ENCODE measurements at regions not wholly inside any gene's neighbourhood (a gene's known extent, or its start where the extent isn't known, plus 50 kb on each side); places are given as distances from the start of the nearest gene placed in this dataset.

DNA sequence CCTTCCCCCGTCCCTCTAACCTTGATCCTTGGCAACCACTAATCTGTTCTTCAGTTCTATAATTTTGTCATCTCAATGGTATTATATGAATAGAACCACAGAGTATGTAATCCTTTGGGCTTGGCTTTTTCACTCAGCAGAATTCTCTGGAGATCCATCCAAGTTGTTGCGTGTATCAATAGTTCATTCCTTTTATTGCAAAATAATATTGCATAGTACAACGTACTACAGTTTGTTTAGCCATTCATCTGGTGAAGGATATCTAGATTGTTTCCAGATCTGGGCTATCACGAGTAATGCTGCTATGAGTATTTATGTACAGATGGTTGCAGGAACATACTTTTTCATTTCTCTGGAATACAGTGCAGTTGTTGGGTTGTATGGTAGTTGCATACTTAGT is 76.2 kb downstream of the PLXNA1 start (continued):
- TF ChIP-seq, protein P1, sequence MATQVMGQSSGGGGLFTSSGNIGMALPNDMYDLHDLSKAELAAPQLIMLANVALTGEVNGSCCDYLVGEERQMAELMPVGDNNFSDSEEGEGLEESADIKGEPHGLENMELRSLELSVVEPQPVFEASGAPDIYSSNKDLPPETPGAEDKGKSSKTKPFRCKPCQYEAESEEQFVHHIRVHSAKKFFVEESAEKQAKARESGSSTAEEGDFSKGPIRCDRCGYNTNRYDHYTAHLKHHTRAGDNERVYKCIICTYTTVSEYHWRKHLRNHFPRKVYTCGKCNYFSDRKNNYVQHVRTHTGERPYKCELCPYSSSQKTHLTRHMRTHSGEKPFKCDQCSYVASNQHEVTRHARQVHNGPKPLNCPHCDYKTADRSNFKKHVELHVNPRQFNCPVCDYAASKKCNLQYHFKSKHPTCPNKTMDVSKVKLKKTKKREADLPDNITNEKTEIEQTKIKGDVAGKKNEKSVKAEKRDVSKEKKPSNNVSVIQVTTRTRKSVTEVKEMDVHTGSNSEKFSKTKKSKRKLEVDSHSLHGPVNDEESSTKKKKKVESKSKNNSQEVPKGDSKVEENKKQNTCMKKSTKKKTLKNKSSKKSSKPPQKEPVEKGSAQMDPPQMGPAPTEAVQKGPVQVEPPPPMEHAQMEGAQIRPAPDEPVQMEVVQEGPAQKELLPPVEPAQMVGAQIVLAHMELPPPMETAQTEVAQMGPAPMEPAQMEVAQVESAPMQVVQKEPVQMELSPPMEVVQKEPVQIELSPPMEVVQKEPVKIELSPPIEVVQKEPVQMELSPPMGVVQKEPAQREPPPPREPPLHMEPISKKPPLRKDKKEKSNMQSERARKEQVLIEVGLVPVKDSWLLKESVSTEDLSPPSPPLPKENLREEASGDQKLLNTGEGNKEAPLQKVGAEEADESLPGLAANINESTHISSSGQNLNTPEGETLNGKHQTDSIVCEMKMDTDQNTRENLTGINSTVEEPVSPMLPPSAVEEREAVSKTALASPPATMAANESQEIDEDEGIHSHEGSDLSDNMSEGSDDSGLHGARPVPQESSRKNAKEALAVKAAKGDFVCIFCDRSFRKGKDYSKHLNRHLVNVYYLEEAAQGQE (IDR thresholded peaks at IDR 0.05) = no peak
- no peak for TF ChIP-seq POLR2A (IDR thresholded peaks at IDR 0.05; ENCODE audit: low read length)
- TF ChIP-seq POLR2AphosphoS2 (conservative IDR thresholded peaks at IDR 0.05; ENCODE audit: low read length) = no peak
- no peak for TF ChIP-seq NR3C1 (IDR thresholded peaks at IDR 0.05)
- TF ChIP-seq HOXB5 (CRISPR knock-in tag; IDR thresholded peaks at IDR 0.05) = no peak
- TF ChIP-seq, protein P2, sequence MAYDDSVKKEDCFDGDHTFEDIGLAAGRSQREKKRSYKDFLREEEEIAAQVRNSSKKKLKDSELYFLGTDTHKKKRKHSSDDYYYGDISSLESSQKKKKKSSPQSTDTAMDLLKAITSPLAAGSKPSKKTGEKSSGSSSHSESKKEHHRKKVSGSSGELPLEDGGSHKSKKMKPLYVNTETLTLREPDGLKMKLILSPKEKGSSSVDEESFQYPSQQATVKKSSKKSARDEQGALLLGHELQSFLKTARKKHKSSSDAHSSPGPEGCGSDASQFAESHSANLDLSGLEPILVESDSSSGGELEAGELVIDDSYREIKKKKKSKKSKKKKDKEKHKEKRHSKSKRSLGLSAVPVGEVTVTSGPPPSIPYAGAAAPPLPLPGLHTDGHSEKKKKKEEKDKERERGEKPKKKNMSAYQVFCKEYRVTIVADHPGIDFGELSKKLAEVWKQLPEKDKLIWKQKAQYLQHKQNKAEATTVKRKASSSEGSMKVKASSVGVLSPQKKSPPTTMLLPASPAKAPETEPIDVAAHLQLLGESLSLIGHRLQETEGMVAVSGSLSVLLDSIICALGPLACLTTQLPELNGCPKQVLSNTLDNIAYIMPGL (CRISPR knock-in tag; IDR thresholded peaks at IDR 0.05; ENCODE audit: borderline replicate concordance) = no peak
- TF ChIP-seq, protein P3, sequence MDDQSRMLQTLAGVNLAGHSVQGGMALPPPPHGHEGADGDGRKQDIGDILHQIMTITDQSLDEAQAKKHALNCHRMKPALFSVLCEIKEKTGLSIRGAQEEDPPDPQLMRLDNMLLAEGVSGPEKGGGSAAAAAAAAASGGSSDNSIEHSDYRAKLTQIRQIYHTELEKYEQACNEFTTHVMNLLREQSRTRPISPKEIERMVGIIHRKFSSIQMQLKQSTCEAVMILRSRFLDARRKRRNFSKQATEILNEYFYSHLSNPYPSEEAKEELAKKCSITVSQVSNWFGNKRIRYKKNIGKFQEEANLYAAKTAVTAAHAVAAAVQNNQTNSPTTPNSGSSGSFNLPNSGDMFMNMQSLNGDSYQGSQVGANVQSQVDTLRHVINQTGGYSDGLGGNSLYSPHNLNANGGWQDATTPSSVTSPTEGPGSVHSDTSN (IDR thresholded peaks at IDR 0.05) = no peak
- TF ChIP-seq PHF8 (IDR thresholded peaks at IDR 0.05; ENCODE audit: borderline replicate concordance, low read depth) = no peak
- TF ChIP-seq, protein P4, sequence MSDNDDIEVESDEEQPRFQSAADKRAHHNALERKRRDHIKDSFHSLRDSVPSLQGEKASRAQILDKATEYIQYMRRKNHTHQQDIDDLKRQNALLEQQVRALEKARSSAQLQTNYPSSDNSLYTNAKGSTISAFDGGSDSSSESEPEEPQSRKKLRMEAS (IDR thresholded peaks at IDR 0.05) = no peak
- TF ChIP-seq, protein P5, sequence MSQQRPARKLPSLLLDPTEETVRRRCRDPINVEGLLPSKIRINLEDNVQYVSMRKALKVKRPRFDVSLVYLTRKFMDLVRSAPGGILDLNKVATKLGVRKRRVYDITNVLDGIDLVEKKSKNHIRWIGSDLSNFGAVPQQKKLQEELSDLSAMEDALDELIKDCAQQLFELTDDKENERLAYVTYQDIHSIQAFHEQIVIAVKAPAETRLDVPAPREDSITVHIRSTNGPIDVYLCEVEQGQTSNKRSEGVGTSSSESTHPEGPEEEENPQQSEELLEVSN (IDR thresholded peaks at IDR 0.05; ENCODE audit: borderline replicate concordance, low read depth) = no peak
- TF ChIP-seq KDM5A (IDR thresholded peaks at IDR 0.05) = no peak
- no peak for TF ChIP-seq MYC (IDR thresholded peaks at IDR 0.05; ENCODE audit: borderline replicate concordance, low read length)

DNA sequence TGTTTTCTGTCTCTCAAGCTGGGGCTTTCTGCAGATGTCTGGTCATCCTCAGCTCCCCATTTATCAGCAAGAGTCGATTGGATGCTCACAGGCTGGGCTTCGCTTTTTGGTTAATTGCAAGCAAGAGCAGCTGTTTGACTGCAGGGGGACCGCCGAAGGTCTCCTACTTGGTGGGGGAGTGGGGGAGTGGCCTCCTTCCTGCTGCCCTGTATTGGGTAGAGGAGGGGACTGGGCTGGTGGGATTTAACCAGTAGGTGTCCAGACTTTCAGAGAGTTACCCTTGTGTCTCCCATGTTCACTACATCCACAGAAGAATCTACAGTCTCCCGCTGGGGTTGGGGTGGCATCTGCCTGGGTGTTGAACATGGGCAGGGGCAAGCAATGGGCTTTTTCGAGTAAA is 78.7 kb downstream of the PLXNA1 start:
- ATAC-seq (no peak), DNase-seq (ENCODE audit: low read depth in 1 of 2, low spot score in 1 of 2) (no peak), FAIRE-seq (no peak)
- H3K4me1 ChIP-seq = no peaks in the 10 kb centered on the region
- ChIA-PET POLR2A (no interaction called here), CTCF (no interaction called here)
- TF ChIP-seq BHLHE40 (IDR thresholded peaks at IDR 0.05; ENCODE audit: low read depth, low read length) = no peak
- TF ChIP-seq HEYL (CRISPR knock-in tag; IDR thresholded peaks at IDR 0.05) = no peak
- no peak for TF ChIP-seq CBX2 (IDR thresholded peaks at IDR 0.05; ENCODE audit: borderline replicate concordance, low read depth)
- TF ChIP-seq, protein P6, sequence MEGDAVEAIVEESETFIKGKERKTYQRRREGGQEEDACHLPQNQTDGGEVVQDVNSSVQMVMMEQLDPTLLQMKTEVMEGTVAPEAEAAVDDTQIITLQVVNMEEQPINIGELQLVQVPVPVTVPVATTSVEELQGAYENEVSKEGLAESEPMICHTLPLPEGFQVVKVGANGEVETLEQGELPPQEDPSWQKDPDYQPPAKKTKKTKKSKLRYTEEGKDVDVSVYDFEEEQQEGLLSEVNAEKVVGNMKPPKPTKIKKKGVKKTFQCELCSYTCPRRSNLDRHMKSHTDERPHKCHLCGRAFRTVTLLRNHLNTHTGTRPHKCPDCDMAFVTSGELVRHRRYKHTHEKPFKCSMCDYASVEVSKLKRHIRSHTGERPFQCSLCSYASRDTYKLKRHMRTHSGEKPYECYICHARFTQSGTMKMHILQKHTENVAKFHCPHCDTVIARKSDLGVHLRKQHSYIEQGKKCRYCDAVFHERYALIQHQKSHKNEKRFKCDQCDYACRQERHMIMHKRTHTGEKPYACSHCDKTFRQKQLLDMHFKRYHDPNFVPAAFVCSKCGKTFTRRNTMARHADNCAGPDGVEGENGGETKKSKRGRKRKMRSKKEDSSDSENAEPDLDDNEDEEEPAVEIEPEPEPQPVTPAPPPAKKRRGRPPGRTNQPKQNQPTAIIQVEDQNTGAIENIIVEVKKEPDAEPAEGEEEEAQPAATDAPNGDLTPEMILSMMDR (IDR thresholded peaks at IDR 0.05) = no peak
- no peak for TF ChIP-seq ZSCAN20 (CRISPR knock-in tag; IDR thresholded peaks at IDR 0.05)
- TF ChIP-seq ZFP36 (IDR thresholded peaks at IDR 0.05; ENCODE audit: borderline replicate concordance, partially characterized antibody) = no peak
- no peak for TF ChIP-seq JUNB (IDR thresholded peaks at IDR 0.05)
- no peak for TF ChIP-seq CHD4 (IDR thresholded peaks at IDR 0.05; ENCODE audit: borderline replicate concordance)
- TF ChIP-seq HDAC2 (IDR thresholded peaks at IDR 0.05) = no peak
- no peak for TF ChIP-seq CHD2 (IDR thresholded peaks at IDR 0.05; ENCODE audit: low read length, partially characterized antibody)
- TF ChIP-seq SMC3 (IDR thresholded peaks at IDR 0.05) = no peak
- no peak for TF ChIP-seq FOSL2 (IDR thresholded peaks at IDR 0.05)
- TF ChIP-seq FOSL2 (CRISPR knock-in tag; IDR thresholded peaks at IDR 0.05) = no peak
- TF ChIP-seq EHMT2 (IDR thresholded peaks at IDR 0.05; ENCODE audit: low read depth) = no peak
- no peak for TF ChIP-seq MAZ (IDR thresholded peaks at IDR 0.05; ENCODE audit: borderline replicate concordance, low read depth, low read length)
- TF ChIP-seq, protein P7, sequence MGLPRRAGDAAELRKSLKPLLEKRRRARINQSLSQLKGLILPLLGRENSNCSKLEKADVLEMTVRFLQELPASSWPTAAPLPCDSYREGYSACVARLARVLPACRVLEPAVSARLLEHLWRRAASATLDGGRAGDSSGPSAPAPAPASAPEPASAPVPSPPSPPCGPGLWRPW (IDR thresholded peaks at IDR 0.05) = no peak
- TF ChIP-seq, protein P5 (IDR thresholded peaks at IDR 0.05; ENCODE audit: borderline replicate concordance, low read depth) = no peak
- H3K9me3 ChIP-seq = peaks cover 11% of the 10 kb centered on the region; the same call in 2 of the 3 replicates
- no peak overlapping the region for H3K27ac ChIP-seq
- H3K4me2 ChIP-seq = no peak overlapping the region
- H3K4me3 ChIP-seq = no peak overlapping the region
- 65% methylated on average over 6 of the region's 6 CpGs for WGBS (ENCODE audit: missing lambda C conversion rate)

All from A549 (cell line).